ENCODE measurements at regions not wholly inside any gene's neighbourhood (a gene's known extent, or its start where the extent isn't known, plus 50 kb on each side); places are given as distances from the start of the nearest gene placed in this dataset.

- Histone ChIP-seq H3K27ac (ENCODE audit: low read length) (no peak overlapping the region), H3K9ac (ENCODE audit: low read length) (no peak overlapping the region), H3K36me3 (replicated peaks; ENCODE audit: low read depth, low read length) (no peaks in the 10 kb centered on the region), H4K20me1 (ENCODE audit: insufficient read depth, low read length) (no peaks in the 10 kb centered on the region), H3K4me1 (ENCODE audit: low read length) (no peaks in the 10 kb centered on the region), H3K9me3 (ENCODE audit: insufficient read depth, low read length) (no peaks in the 10 kb centered on the region), H3K79me2 (ENCODE audit: low read length) (no peaks in the 10 kb centered on the region), H3K4me2 (ENCODE audit: low read length) (no peak overlapping the region), H2AFZ (ENCODE audit: low read depth, low read length) (no peak overlapping the region), H3K27me3 (ENCODE audit: low read depth, low read length) (no peaks in the 10 kb centered on the region), H3K4me3 (ENCODE audit: low read length) (no peak overlapping the region)
- TF ChIP-seq EZH2phosphoT487 (IDR thresholded peaks at IDR 0.05; ENCODE audit: low read depth) = no peak
- no peak for TF ChIP-seq CTCF (IDR thresholded peaks at IDR 0.05; ENCODE audit: low read depth, low read length)
Observed at GRCh38 chr15:62444104-62445022, 279.3 kb upstream of the C2CD4B start.

- H2AFZ ChIP-seq (ENCODE audit: low read depth, low read length) = no peak overlapping the region
- no peaks in the 10 kb centered on the region for H4K20me1 ChIP-seq (ENCODE audit: insufficient read depth, low read length)
- H3K9me3 ChIP-seq (ENCODE audit: insufficient read depth, low read length) = no peaks in the 10 kb centered on the region
- no peaks in the 10 kb centered on the region for H3K4me1 ChIP-seq (ENCODE audit: low read length)
- no peak overlapping the region for H3K4me2 ChIP-seq (ENCODE audit: low read length)
- H3K27me3 ChIP-seq (ENCODE audit: low read depth, low read length) = no peaks in the 10 kb centered on the region
- no peaks in the 10 kb centered on the region for H3K79me2 ChIP-seq (ENCODE audit: low read length)
- H3K9ac ChIP-seq (ENCODE audit: low read length) = no peak overlapping the region
- TF ChIP-seq CTCF (IDR thresholded peaks at IDR 0.05; ENCODE audit: low read depth, low read length) (no peak), EZH2phosphoT487 (IDR thresholded peaks at IDR 0.05; ENCODE audit: low read depth) (no peak)
- no peaks in the 10 kb centered on the region for H3K36me3 ChIP-seq (replicated peaks; ENCODE audit: low read depth, low read length)
- H3K4me3 ChIP-seq (ENCODE audit: low read length) = no peak overlapping the region
- no peak overlapping the region for H3K27ac ChIP-seq (ENCODE audit: low read length)
Observed at GRCh38 chr15:62445244-62445643, 280.2 kb upstream of the C2CD4B start.

- Histone ChIP-seq H4K20me1 (ENCODE audit: insufficient read depth, low read length) (no peaks in the 10 kb centered on the region), H3K4me2 (ENCODE audit: low read length) (no peak overlapping the region), H3K9me3 (ENCODE audit: insufficient read depth, low read length) (no peaks in the 10 kb centered on the region), H2AFZ (ENCODE audit: low read depth, low read length) (no peak overlapping the region), H3K79me2 (ENCODE audit: low read length) (no peaks in the 10 kb centered on the region), H3K36me3 (replicated peaks; ENCODE audit: low read depth, low read length) (no peaks in the 10 kb centered on the region), H3K27ac (ENCODE audit: low read length) (no peak overlapping the region), H3K9ac (ENCODE audit: low read length) (no peak overlapping the region), H3K27me3 (ENCODE audit: low read depth, low read length) (no peaks in the 10 kb centered on the region), H3K4me3 (ENCODE audit: low read length) (no peak overlapping the region), H3K4me1 (ENCODE audit: low read length) (no peaks in the 10 kb centered on the region)
- TF ChIP-seq EZH2phosphoT487 (IDR thresholded peaks at IDR 0.05; ENCODE audit: low read depth) = no peak
- no peak for TF ChIP-seq CTCF (IDR thresholded peaks at IDR 0.05; ENCODE audit: low read depth, low read length)
Observed at GRCh38 chr15:62446984-62447383, 281.9 kb upstream of the C2CD4B start.

GRCh38 chr15:62447742-62448141 lies 282.7 kb upstream of the C2CD4B start:
- Histone ChIP-seq H3K4me3 (ENCODE audit: low read length) (no peak overlapping the region), H3K27me3 (ENCODE audit: low read depth, low read length) (no peaks in the 10 kb centered on the region), H3K9me3 (ENCODE audit: insufficient read depth, low read length) (no peaks in the 10 kb centered on the region), H2AFZ (ENCODE audit: low read depth, low read length) (no peak overlapping the region), H3K36me3 (replicated peaks; ENCODE audit: low read depth, low read length) (no peaks in the 10 kb centered on the region), H3K79me2 (ENCODE audit: low read length) (no peaks in the 10 kb centered on the region), H3K27ac (ENCODE audit: low read length) (no peak overlapping the region), H4K20me1 (ENCODE audit: insufficient read depth, low read length) (no peaks in the 10 kb centered on the region), H3K4me1 (ENCODE audit: low read length) (peaks cover 3% of the 10 kb centered on the region), H3K9ac (ENCODE audit: low read length) (no peak overlapping the region), H3K4me2 (ENCODE audit: low read length) (no peak overlapping the region)
- TF ChIP-seq EZH2phosphoT487 (IDR thresholded peaks at IDR 0.05; ENCODE audit: low read depth) (no peak), CTCF (IDR thresholded peaks at IDR 0.05; ENCODE audit: low read depth, low read length) (no peak)

All from OCI-LY3 (cell line).